NB4 (cell line): ENCODE measurements at regions not wholly inside any gene's neighbourhood (a gene's known extent, or its start where the extent isn't known, plus 50 kb on each side); places are given as distances from the start of the nearest gene placed in this dataset.
"Not testable (repeated sequence)": the region's sequence is repeated elsewhere in the genome, so short reads cannot be mapped to it uniquely, and the experiment has no call there.

ENCODE experiments used
- DNase-seq: peaks from one replicate; pipeline ENCODE4 v3.0.0; 2010; ENCODE audit warnings: low read depth
- H3K4me3 ChIP-seq: one replicate; pipeline ENCODE4 v1.5.1; 2011; ENCODE audit warnings: mild to moderate bottlenecking, low read depth, low read length, moderate library complexity
- MAX ChIP-seq: IDR thresholded peaks from 2 replicates; pipeline ENCODE4 v1.6.1; 2011; ENCODE audit warnings: low read depth, low read length
- MYC ChIP-seq: IDR thresholded peaks from 2 replicates; pipeline ENCODE4 v1.6.1; 2011; ENCODE audit warnings: low read depth, low read length
- POLR2A ChIP-seq: IDR thresholded peaks from 2 replicates; pipeline ENCODE4 v1.6.1; 2011; ENCODE audit warnings: mild to moderate bottlenecking; ENCODE audit not compliant: insufficient read length; ENCODE audit errors: extremely low read depth
- TF ChIP-seq, protein P1 (sequence below): IDR thresholded peaks from one replicate; pipeline ENCODE4 v1.5.1; 2012; ENCODE audit warnings: low read depth, low read length

DNA sequence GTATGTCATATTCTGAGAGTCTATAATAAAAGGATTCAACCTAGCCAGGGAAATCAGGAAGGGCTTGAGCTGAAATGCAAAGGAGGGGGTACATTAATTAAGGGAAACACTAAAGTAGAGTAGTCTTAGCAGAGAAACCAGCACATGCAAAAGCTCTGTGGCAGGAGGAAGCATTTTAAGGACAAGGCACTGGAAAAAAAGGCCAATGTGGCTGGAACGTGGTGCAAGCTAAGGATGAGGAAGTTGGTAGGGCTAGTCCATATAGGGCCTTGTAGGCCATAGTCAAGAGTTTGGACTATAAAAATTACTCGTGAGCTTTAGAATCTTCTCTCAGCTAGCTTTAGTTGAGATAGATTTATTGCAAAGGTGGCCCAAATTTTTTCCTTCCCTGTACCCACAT is 75.2 kb upstream of the TOP1 start:
- no peak for DNase-seq
- TF ChIP-seq MAX (no peak), MYC (no peak), POLR2A (no peak)
- TF ChIP-seq, protein P1, sequence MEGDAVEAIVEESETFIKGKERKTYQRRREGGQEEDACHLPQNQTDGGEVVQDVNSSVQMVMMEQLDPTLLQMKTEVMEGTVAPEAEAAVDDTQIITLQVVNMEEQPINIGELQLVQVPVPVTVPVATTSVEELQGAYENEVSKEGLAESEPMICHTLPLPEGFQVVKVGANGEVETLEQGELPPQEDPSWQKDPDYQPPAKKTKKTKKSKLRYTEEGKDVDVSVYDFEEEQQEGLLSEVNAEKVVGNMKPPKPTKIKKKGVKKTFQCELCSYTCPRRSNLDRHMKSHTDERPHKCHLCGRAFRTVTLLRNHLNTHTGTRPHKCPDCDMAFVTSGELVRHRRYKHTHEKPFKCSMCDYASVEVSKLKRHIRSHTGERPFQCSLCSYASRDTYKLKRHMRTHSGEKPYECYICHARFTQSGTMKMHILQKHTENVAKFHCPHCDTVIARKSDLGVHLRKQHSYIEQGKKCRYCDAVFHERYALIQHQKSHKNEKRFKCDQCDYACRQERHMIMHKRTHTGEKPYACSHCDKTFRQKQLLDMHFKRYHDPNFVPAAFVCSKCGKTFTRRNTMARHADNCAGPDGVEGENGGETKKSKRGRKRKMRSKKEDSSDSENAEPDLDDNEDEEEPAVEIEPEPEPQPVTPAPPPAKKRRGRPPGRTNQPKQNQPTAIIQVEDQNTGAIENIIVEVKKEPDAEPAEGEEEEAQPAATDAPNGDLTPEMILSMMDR = no peak
- H3K4me3 ChIP-seq = no peak overlapping the region

DNA sequence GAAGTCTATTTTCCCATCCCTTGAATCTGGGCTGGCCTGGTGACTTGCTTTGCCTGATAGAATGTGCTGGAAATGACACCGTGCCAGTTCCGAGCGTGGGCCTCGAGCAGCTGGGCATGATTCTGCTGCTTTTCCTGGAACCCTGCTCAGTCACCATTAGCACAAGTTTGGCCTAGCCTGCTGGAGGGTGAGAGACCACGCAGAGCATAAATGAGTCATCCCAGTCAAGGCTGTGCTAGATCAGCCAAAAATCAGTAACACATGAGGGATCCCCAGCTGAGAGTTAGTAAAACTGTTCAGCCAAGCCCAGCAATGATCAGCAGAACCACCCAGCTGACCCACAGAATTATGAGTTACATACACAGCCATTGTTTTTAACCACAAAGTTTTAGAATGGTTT is 74.8 kb upstream of the TOP1 start:
- TF ChIP-seq MYC (no peak), POLR2A (no peak), MAX (no peak)
- TF ChIP-seq, protein P1 = no peak
- no peak overlapping the region for H3K4me3 ChIP-seq
- no peak for DNase-seq

DNA sequence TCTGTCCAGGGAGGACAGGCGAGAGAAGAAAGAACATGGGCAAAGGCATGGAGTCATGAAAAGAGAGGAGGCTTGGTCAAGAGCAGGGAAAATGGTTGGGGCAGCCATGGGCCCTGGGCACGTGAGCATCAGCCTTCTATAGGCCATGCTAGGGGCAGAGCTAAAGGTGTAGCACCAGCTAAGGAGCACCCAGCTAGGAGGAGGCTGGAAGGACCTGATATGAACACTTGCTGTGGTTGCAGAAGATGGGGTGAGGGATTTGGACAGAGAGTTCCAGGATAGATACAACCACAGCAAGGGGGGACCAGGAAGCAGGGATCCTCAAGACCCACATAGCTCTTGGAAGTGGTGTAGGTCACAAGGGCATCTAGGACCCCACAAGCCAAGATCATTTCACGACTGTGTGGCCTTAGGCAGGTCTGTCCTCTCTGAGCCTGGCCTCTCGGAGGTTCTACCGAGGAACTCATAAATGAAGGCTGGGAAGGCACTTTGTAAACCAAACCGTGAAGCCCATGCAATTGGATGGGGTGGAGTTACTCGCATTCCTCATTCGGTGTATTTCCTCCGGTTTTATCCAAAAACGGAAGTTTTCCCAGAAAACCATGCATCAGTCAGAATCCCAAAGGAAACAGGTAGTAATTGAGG is 74.0 kb upstream of the TOP1 start:
- no peak overlapping the region for H3K4me3 ChIP-seq
- TF ChIP-seq MAX (no peak), POLR2A (no peak), MYC (no peak)
- TF ChIP-seq, protein P1 = no peak
- DNase-seq = no peak

GRCh38 chr20:40955326-40955725 is 73.3 kb upstream of the TOP1 start:
- DNase-seq = no peak
- H3K4me3 ChIP-seq = no peak overlapping the region
- TF ChIP-seq POLR2A = no peak
- TF ChIP-seq MAX = no peak
- TF ChIP-seq MYC = no peak
- TF ChIP-seq, protein P1 = no peak

GRCh38 chr20:40955826-40956225 is 72.8 kb upstream of the TOP1 start:
- DNase-seq = not testable (repeated sequence)

GRCh38 chr20:40956542-40957264 is 71.9 kb upstream of the TOP1 start:
- peak; percentile 42 for DNase-seq

More at GRCh38 chr20:40955826-40956225, 72.8 kb upstream of the TOP1 start:
- not testable (repeated sequence) for H3K4me3 ChIP-seq

More at GRCh38 chr20:40956542-40957264, 71.9 kb upstream of the TOP1 start:
- TF ChIP-seq MYC (no peak), POLR2A (no peak), MAX (no peak)
- TF ChIP-seq, protein P1 = no peak
- H3K4me3 ChIP-seq = no peak overlapping the region
